ENCODE measurements at regions not wholly inside any gene's neighbourhood (a gene's known extent, or its start where the extent isn't known, plus 50 kb on each side); places are given as distances from the start of the nearest gene placed in this dataset.
"Not testable (repeated sequence)": the region's sequence is repeated elsewhere in the genome, so short reads cannot be mapped to it uniquely, and the experiment has no call there.

GRCh38 chr13:58352100-58352499 lies 720.6 kb downstream of the PCDH17 start:
- not testable (repeated sequence) for DNase-seq (ENCODE audit: low read depth)

- peak; percentile 72 for DNase-seq (ENCODE audit: low read depth)
Measured at GRCh38 chr13:58369936-58370335, 738.4 kb downstream of the PCDH17 start.

- no peak for DNase-seq (ENCODE audit: low read depth)
Measured at GRCh38 chr13:58376349-58376748, 744.8 kb downstream of the PCDH17 start.

GRCh38 chr13:58376775-58377174 lies 745.2 kb downstream of the PCDH17 start:
- DNase-seq (ENCODE audit: low read depth) = no peak

GRCh38 chr13:58379221-58379620 lies 747.7 kb downstream of the PCDH17 start:
- DNase-seq (ENCODE audit: low read depth) = peak; percentile 83

GRCh38 chr13:58385336-58385735 lies 753.8 kb downstream of the PCDH17 start:
- DNase-seq (ENCODE audit: low read depth) = not testable (repeated sequence)

- DNase-seq (ENCODE audit: low read depth) = no peak
Measured at GRCh38 chr13:58397596-58398387, 766.2 kb downstream of the PCDH17 start.

GRCh38 chr13:58399263-58399662 lies 767.7 kb downstream of the PCDH17 start:
- DNase-seq (ENCODE audit: low read depth) = no peak

GRCh38 chr13:58406545-58406944 lies 775.0 kb downstream of the PCDH17 start:
- DNase-seq (ENCODE audit: low read depth) = no peak

- DNase-seq (ENCODE audit: low read depth) = no peak
Measured at GRCh38 chr13:58429917-58430316, 798.4 kb downstream of the PCDH17 start.

- no peak for DNase-seq (ENCODE audit: low read depth)
Measured at GRCh38 chr13:58434943-58435342, 803.4 kb downstream of the PCDH17 start.

- DNase-seq (ENCODE audit: low read depth) = no peak
Measured at GRCh38 chr13:58437427-58437826, 805.9 kb downstream of the PCDH17 start.

GRCh38 chr13:58446979-58447378 lies 815.4 kb downstream of the PCDH17 start:
- DNase-seq (ENCODE audit: low read depth) = no peak

- no peak for DNase-seq (ENCODE audit: low read depth)
Measured at GRCh38 chr13:58452123-58452623, 820.6 kb downstream of the PCDH17 start.

GRCh38 chr13:58455094-58455493 lies 823.5 kb downstream of the PCDH17 start:
- no peak for DNase-seq (ENCODE audit: low read depth)

GRCh38 chr13:58461217-58461616 lies 829.7 kb downstream of the PCDH17 start:
- DNase-seq (ENCODE audit: low read depth) = no peak

- DNase-seq (ENCODE audit: low read depth) = no peak
Measured at GRCh38 chr13:58463841-58464240, 832.3 kb downstream of the PCDH17 start.

GRCh38 chr13:58467176-58467575 lies 835.6 kb downstream of the PCDH17 start:
- no peak for DNase-seq (ENCODE audit: low read depth)

GRCh38 chr13:58472483-58472882 lies 840.9 kb downstream of the PCDH17 start:
- no peak for DNase-seq (ENCODE audit: low read depth)

- no peak for DNase-seq (ENCODE audit: low read depth)
Measured at GRCh38 chr13:58474581-58474980, 843.0 kb downstream of the PCDH17 start.

GRCh38 chr13:58476206-58476918 lies 844.8 kb downstream of the PCDH17 start:
- DNase-seq (ENCODE audit: low read depth) = no peak

- no peak for DNase-seq (ENCODE audit: low read depth)
Measured at GRCh38 chr13:58478858-58479257, 847.3 kb downstream of the PCDH17 start.

- DNase-seq (ENCODE audit: low read depth) = no peak
Measured at GRCh38 chr13:58480061-58480460, 848.5 kb downstream of the PCDH17 start.

Data from renal cortical epithelial cell (primary cell).